ENCODE measurements at regions not wholly inside any gene's neighbourhood (a gene's known extent, or its start where the extent isn't known, plus 50 kb on each side); places are given as distances from the start of the nearest gene placed in this dataset.

GRCh38 chr19:29420482-29421195 is 105.2 kb upstream of the VSTM2B start:
- Histone ChIP-seq H3K4me3 (no peak overlapping the region), H3K27me3 (no peaks in the 10 kb centered on the region), H3K9me3 (no peaks in the 10 kb centered on the region), H3K4me1 (no peaks in the 10 kb centered on the region), H3K36me3 (no peaks in the 10 kb centered on the region), H3K27ac (no peak overlapping the region)
- TF ChIP-seq CTCF (IDR thresholded peaks at IDR 0.05) (no peak), POLR2A (IDR thresholded peaks at IDR 0.05) (no peak)
- no peak for DNase-seq
- intact Hi-C loops (cut with DNase I; ENCODE audit: low total_unique reads), result no loop called here

GRCh38 chr19:29421196-29421545 is 104.6 kb upstream of the VSTM2B start:
- Histone ChIP-seq H3K27me3 (no peaks in the 10 kb centered on the region), H3K4me1 (no peaks in the 10 kb centered on the region), H3K27ac (no peak overlapping the region), H3K4me3 (no peak overlapping the region), H3K36me3 (no peaks in the 10 kb centered on the region), H3K9me3 (no peaks in the 10 kb centered on the region)
- TF ChIP-seq CTCF (IDR thresholded peaks at IDR 0.05), result no peak
- no peak for TF ChIP-seq POLR2A (IDR thresholded peaks at IDR 0.05)
- intact Hi-C loops (cut with DNase I; ENCODE audit: low total_unique reads), result no loop called here
- no peak for DNase-seq

- no peak overlapping the region for H3K4me3 ChIP-seq
- TF ChIP-seq CTCF (IDR thresholded peaks at IDR 0.05), result no peak
- no peak for TF ChIP-seq POLR2A (IDR thresholded peaks at IDR 0.05)
- H3K27me3 ChIP-seq, result no peaks in the 10 kb centered on the region
- no peaks in the 10 kb centered on the region for H3K36me3 ChIP-seq
- intact Hi-C loops (cut with DNase I; ENCODE audit: low total_unique reads), result no loop called here
- H3K4me1 ChIP-seq, result no peaks in the 10 kb centered on the region
- H3K9me3 ChIP-seq, result no peaks in the 10 kb centered on the region
- no peak for DNase-seq
- no peak overlapping the region for H3K27ac ChIP-seq
Measured at GRCh38 chr19:29422047-29422446, 103.7 kb upstream of the VSTM2B start.

- no peak for DNase-seq
- Histone ChIP-seq H3K9me3 (no peaks in the 10 kb centered on the region), H3K27me3 (no peaks in the 10 kb centered on the region), H3K27ac (no peak overlapping the region), H3K4me1 (no peaks in the 10 kb centered on the region), H3K4me3 (no peak overlapping the region), H3K36me3 (no peaks in the 10 kb centered on the region)
- intact Hi-C loops (cut with DNase I; ENCODE audit: low total_unique reads), result no loop called here
- TF ChIP-seq CTCF (IDR thresholded peaks at IDR 0.05), result no peak
- no peak for TF ChIP-seq POLR2A (IDR thresholded peaks at IDR 0.05)
Measured at GRCh38 chr19:29422486-29423085, 103.2 kb upstream of the VSTM2B start.

GRCh38 chr19:29428071-29428470 is 97.7 kb upstream of the VSTM2B start:
- no peak overlapping the region for H3K4me3 ChIP-seq
- H3K36me3 ChIP-seq, result no peaks in the 10 kb centered on the region
- DNase-seq, result no peak
- TF ChIP-seq POLR2A (IDR thresholded peaks at IDR 0.05) (no peak), CTCF (IDR thresholded peaks at IDR 0.05) (no peak)
- H3K9me3 ChIP-seq, result no peaks in the 10 kb centered on the region
- intact Hi-C loops (cut with DNase I; ENCODE audit: low total_unique reads), result no loop called here
- H3K4me1 ChIP-seq, result no peaks in the 10 kb centered on the region
- no peaks in the 10 kb centered on the region for H3K27me3 ChIP-seq
- H3K27ac ChIP-seq, result no peak overlapping the region
